ENCODE measurements at regions not wholly inside any gene's neighbourhood (a gene's known extent, or its start where the extent isn't known, plus 50 kb on each side); places are given as distances from the start of the nearest gene placed in this dataset.

DNA sequence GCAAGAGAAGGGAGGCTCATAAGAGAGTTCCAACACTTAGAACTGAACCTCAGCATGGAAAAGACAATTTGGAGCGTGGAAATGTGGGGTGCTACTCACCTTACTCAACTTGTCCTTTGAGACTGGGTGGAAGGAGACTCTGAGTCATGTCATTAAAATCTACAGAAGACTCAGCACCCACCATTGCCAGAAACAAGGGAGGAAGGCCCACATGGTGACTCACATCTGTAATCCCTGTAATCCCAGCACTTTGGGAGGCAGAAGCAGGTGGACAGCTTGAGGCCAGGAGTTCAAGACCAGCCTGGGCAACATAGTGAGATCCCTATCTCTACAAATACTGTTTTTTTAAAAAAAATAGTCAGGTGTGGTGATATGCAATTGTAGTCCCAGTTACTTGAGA is 161.9 kb upstream of the UBE3A start:
- H3K4me1 ChIP-seq (ENCODE audit: low read length) = no peaks in the 10 kb centered on the region
- no peak overlapping the region for H2AFZ ChIP-seq (ENCODE audit: low read depth, low read length)
- H3K79me2 ChIP-seq (ENCODE audit: low read length) = no peaks in the 10 kb centered on the region
- no peaks in the 10 kb centered on the region for H3K9me3 ChIP-seq (ENCODE audit: insufficient read depth, low read length)
- H3K27me3 ChIP-seq (ENCODE audit: low read depth, low read length) = no peaks in the 10 kb centered on the region
- H3K4me2 ChIP-seq (ENCODE audit: low read length) = no peak overlapping the region
- H3K4me3 ChIP-seq (ENCODE audit: low read length) = no peak overlapping the region
- H3K27ac ChIP-seq (ENCODE audit: low read length) = no peak overlapping the region
- H3K9ac ChIP-seq (ENCODE audit: low read length) = no peak overlapping the region
- no peaks in the 10 kb centered on the region for H4K20me1 ChIP-seq (ENCODE audit: insufficient read depth, low read length)
- TF ChIP-seq, protein P1, sequence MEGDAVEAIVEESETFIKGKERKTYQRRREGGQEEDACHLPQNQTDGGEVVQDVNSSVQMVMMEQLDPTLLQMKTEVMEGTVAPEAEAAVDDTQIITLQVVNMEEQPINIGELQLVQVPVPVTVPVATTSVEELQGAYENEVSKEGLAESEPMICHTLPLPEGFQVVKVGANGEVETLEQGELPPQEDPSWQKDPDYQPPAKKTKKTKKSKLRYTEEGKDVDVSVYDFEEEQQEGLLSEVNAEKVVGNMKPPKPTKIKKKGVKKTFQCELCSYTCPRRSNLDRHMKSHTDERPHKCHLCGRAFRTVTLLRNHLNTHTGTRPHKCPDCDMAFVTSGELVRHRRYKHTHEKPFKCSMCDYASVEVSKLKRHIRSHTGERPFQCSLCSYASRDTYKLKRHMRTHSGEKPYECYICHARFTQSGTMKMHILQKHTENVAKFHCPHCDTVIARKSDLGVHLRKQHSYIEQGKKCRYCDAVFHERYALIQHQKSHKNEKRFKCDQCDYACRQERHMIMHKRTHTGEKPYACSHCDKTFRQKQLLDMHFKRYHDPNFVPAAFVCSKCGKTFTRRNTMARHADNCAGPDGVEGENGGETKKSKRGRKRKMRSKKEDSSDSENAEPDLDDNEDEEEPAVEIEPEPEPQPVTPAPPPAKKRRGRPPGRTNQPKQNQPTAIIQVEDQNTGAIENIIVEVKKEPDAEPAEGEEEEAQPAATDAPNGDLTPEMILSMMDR (IDR thresholded peaks at IDR 0.05; ENCODE audit: low read depth, low read length) = no peak
- no peak for TF ChIP-seq EZH2phosphoT487 (IDR thresholded peaks at IDR 0.05; ENCODE audit: low read depth)
- H3K36me3 ChIP-seq (replicated peaks; ENCODE audit: low read depth, low read length) = no peaks in the 10 kb centered on the region

- H3K27me3 ChIP-seq (ENCODE audit: low read depth, low read length) = no peaks in the 10 kb centered on the region
- H3K79me2 ChIP-seq (ENCODE audit: low read length) = no peaks in the 10 kb centered on the region
- H4K20me1 ChIP-seq (ENCODE audit: insufficient read depth, low read length) = no peaks in the 10 kb centered on the region
- H3K4me2 ChIP-seq (ENCODE audit: low read length) = no peak overlapping the region
- no peak overlapping the region for H2AFZ ChIP-seq (ENCODE audit: low read depth, low read length)
- TF ChIP-seq EZH2phosphoT487 (IDR thresholded peaks at IDR 0.05; ENCODE audit: low read depth) = no peak
- TF ChIP-seq, protein P1 (IDR thresholded peaks at IDR 0.05; ENCODE audit: low read depth, low read length) = no peak
- no peak overlapping the region for H3K9ac ChIP-seq (ENCODE audit: low read length)
- no peaks in the 10 kb centered on the region for H3K36me3 ChIP-seq (replicated peaks; ENCODE audit: low read depth, low read length)
- H3K4me3 ChIP-seq (ENCODE audit: low read length) = no peak overlapping the region
- H3K27ac ChIP-seq (ENCODE audit: low read length) = no peak overlapping the region
- no peaks in the 10 kb centered on the region for H3K9me3 ChIP-seq (ENCODE audit: insufficient read depth, low read length)
- no peaks in the 10 kb centered on the region for H3K4me1 ChIP-seq (ENCODE audit: low read length)
These were observed 158.7 kb upstream of the UBE3A start for GRCh38 chr15:25597571-25597970.

GRCh38 chr15:25596644-25597562 is 158.1 kb upstream of the UBE3A start:
- Histone ChIP-seq H3K4me3 (ENCODE audit: low read length) (no peak overlapping the region), H3K27ac (ENCODE audit: low read length) (no peak overlapping the region), H2AFZ (ENCODE audit: low read depth, low read length) (no peak overlapping the region), H3K79me2 (ENCODE audit: low read length) (no peaks in the 10 kb centered on the region), H3K36me3 (replicated peaks; ENCODE audit: low read depth, low read length) (no peaks in the 10 kb centered on the region), H3K4me1 (ENCODE audit: low read length) (no peaks in the 10 kb centered on the region), H3K9me3 (ENCODE audit: insufficient read depth, low read length) (no peaks in the 10 kb centered on the region), H3K9ac (ENCODE audit: low read length) (no peak overlapping the region), H4K20me1 (ENCODE audit: insufficient read depth, low read length) (no peaks in the 10 kb centered on the region), H3K4me2 (ENCODE audit: low read length) (no peak overlapping the region), H3K27me3 (ENCODE audit: low read depth, low read length) (no peaks in the 10 kb centered on the region)
- TF ChIP-seq, protein P1 (IDR thresholded peaks at IDR 0.05; ENCODE audit: low read depth, low read length) = no peak
- TF ChIP-seq EZH2phosphoT487 (IDR thresholded peaks at IDR 0.05; ENCODE audit: low read depth) = no peak

DNA sequence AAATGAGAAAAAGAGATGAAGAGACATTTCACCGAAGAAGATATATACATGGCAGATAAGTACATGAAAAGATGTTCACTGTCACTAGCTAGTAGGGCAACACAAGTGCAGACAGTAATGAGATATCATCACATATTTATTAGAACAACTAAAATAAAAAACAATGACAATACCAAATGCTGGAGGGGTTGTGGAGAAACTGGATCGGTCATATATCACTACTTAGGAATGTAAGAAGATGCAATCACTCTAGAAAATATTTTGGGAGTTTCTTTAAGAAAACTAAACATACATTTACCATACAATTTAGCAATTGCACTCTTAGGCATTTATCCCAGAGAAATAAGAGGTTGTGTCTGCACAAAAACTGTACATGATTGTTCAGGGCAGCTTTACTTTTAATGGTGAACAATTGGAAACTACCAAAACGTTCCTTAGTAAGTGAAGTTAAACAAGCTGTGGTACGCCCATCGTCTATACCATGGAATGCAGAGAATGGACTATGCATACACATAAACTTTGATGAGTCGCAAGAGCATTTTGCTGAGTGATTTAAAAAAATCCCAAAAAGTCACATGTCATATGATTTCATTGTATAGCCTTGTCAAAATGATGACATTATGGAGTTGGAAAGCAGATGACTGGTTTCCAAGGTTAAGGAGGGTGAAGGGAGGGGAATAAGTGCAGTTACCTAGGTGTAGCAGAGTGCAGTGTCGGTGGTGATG is 149.0 kb upstream of the UBE3A start:
- Histone ChIP-seq H2AFZ (ENCODE audit: low read depth, low read length) (no peak overlapping the region), H3K4me1 (ENCODE audit: low read length) (no peaks in the 10 kb centered on the region), H3K4me3 (ENCODE audit: low read length) (no peak overlapping the region), H3K4me2 (ENCODE audit: low read length) (no peak overlapping the region), H3K36me3 (replicated peaks; ENCODE audit: low read depth, low read length) (no peaks in the 10 kb centered on the region), H3K9me3 (ENCODE audit: insufficient read depth, low read length) (no peaks in the 10 kb centered on the region), H3K79me2 (ENCODE audit: low read length) (no peaks in the 10 kb centered on the region), H3K27ac (ENCODE audit: low read length) (no peak overlapping the region), H4K20me1 (ENCODE audit: insufficient read depth, low read length) (no peaks in the 10 kb centered on the region), H3K9ac (ENCODE audit: low read length) (no peak overlapping the region), H3K27me3 (ENCODE audit: low read depth, low read length) (no peaks in the 10 kb centered on the region)
- TF ChIP-seq EZH2phosphoT487 (IDR thresholded peaks at IDR 0.05; ENCODE audit: low read depth) = no peak
- TF ChIP-seq, protein P1 (IDR thresholded peaks at IDR 0.05; ENCODE audit: low read depth, low read length) = no peak

Data from OCI-LY3 (cell line).